A673 (cell line): ENCODE measurements at regions not wholly inside any gene's neighbourhood (a gene's known extent, or its start where the extent isn't known, plus 50 kb on each side); places are given as distances from the start of the nearest gene placed in this dataset.

Experiments
- BruUV-seq: library from RNA; stranded (reverse); fragments of 400-500 nt; replicated peaks from 2 replicates; lab custom pipeline; 2021; lab: Mats Ljungman, UMichigan
- CTCF ChIA-PET: fragments of 300-600 bp; sonication (Branson Sonifier 250); formaldehyde crosslinking; loops from one replicate; lab custom pipeline; 2022; ENCODE audit warnings: antibody characterized with exemption; lab: Charles Lee
- POLR2A ChIA-PET: fragments of 300-600 bp; sonication (Branson Sonifier 250); formaldehyde crosslinking; loops from one replicate; lab custom pipeline; 2022; ENCODE audit warnings: antibody characterized with exemption; ENCODE audit not compliant: low non-redundant PET; lab: Charles Lee
- DNase-seq: peaks from one replicate; pipeline ENCODE4 v3.0.0-alpha.2; 2015; ENCODE audit warnings: low spot score
- H3K27ac ChIP-seq: fragments of 200-600 bp; sonication (generic); 2 replicates; pipeline ENCODE4 v1.5.1; 2016; ENCODE audit warnings: mixed run types, low read depth, mild to moderate bottlenecking, mixed read lengths, antibody characterized with exemption, low read length; ENCODE audit not compliant: poor library complexity, severe bottlenecking
- H3K27me3 ChIP-seq: fragments of 200-600 bp; sonication (generic); replicated peaks from 2 replicates; pipeline ENCODE4 v1.6.1; 2017; ENCODE audit warnings: mixed run types, low read depth, mild to moderate bottlenecking, mixed read lengths, antibody characterized with exemption, low read length; ENCODE audit not compliant: insufficient read depth, poor library complexity
- H3K36me3 ChIP-seq: fragments of 200-600 bp; sonication (generic); 2 replicates; pipeline ENCODE4 v1.6.1; 2016; ENCODE audit warnings: mixed run types, mild to moderate bottlenecking, mixed read lengths, antibody characterized with exemption, low read length; ENCODE audit not compliant: insufficient read depth, poor library complexity, severe bottlenecking
- H3K4me1 ChIP-seq: fragments of 200-600 bp; sonication (generic); 2 replicates; pipeline ENCODE4 v1.6.1; 2017; ENCODE audit warnings: mixed run types, mild to moderate bottlenecking, mixed read lengths, antibody characterized with exemption, low read length; ENCODE audit not compliant: insufficient read depth, poor library complexity, severe bottlenecking
- H3K4me3 ChIP-seq: fragments of 200-600 bp; sonication (generic); 2 replicates; pipeline ENCODE4 v1.5.1; 2016; ENCODE audit warnings: low read depth, mixed run types, mild to moderate bottlenecking, mixed read lengths, low read length; ENCODE audit not compliant: poor library complexity, severe bottlenecking
- H3K9me3 ChIP-seq: fragments of 200-600 bp; sonication (generic); 2 replicates; pipeline ENCODE4 v1.6.1; 2016; ENCODE audit warnings: mixed run types, low read depth, mild to moderate bottlenecking, mixed read lengths, antibody characterized with exemption, low read length; ENCODE audit not compliant: poor library complexity, severe bottlenecking
- CTCF ChIP-seq: fragments of 300-800, 200-600 bp; sonication (generic); conservative IDR thresholded peaks from 2 replicates; pipeline ENCODE4 v1.5.1; 2017; ENCODE audit warnings: low read depth, mild to moderate bottlenecking, antibody characterized with exemption, low read length, moderate library complexity, mixed read lengths
- EZH2 ChIP-seq: fragments of 200-600 bp; sonication (generic); IDR thresholded peaks from 2 replicates; pipeline ENCODE4 v1.6.1; 2017; ENCODE audit warnings: borderline replicate concordance, low read depth, mild to moderate bottlenecking, mixed read lengths, antibody characterized with exemption, low read length; ENCODE audit not compliant: poor library complexity, severe bottlenecking
- intact Hi-C: fragments of 100-400 bp; cut with micrococcal nuclease; formaldehyde crosslinking; loops from one replicate; pipeline ENCODE4 v1.10.0; 2022; ENCODE audit not compliant: unreplicated experiment

- Histone ChIP-seq H3K9me3 (no peaks in the 10 kb centered on the region), H3K4me3 (no peak overlapping the region), H3K4me1 (peaks cover 19% of the 10 kb centered on the region), H3K27ac (no peak overlapping the region), H3K36me3 (no peaks in the 10 kb centered on the region), H3K27me3 (no peaks in the 10 kb centered on the region)
- intact Hi-C loops: no loop called here
- DNase-seq: no peak
- CTCF ChIA-PET: no interaction called here
- POLR2A ChIA-PET: no interaction called here
- no TSS peak for BruUV-seq
- TF ChIP-seq CTCF (no peak), EZH2 (no peak)
Measured at GRCh38 chr10:4217653-4218052, 432.6 kb upstream of the KLF6 start.

GRCh38 chr10:4217187-4217586, 432.2 kb upstream of the KLF6 start:
- no peak overlapping the region for H3K27ac ChIP-seq
- H3K27me3 ChIP-seq: no peaks in the 10 kb centered on the region
- no peak for DNase-seq
- no peak for TF ChIP-seq CTCF
- intact Hi-C loops: no loop called here
- H3K36me3 ChIP-seq: no peaks in the 10 kb centered on the region
- CTCF ChIA-PET: no interaction called here
- H3K4me3 ChIP-seq: no peak overlapping the region
- no TSS peak for BruUV-seq
- POLR2A ChIA-PET: no interaction called here
- peaks cover 19% of the 10 kb centered on the region for H3K4me1 ChIP-seq
- H3K9me3 ChIP-seq: no peaks in the 10 kb centered on the region

GRCh38 chr10:4216726-4217125, 431.7 kb upstream of the KLF6 start:
- no peak overlapping the region for H3K27ac ChIP-seq
- no peak for TF ChIP-seq CTCF
- TF ChIP-seq EZH2: no peak
- no peak overlapping the region for H3K4me3 ChIP-seq
- H3K9me3 ChIP-seq: no peaks in the 10 kb centered on the region
- no peaks in the 10 kb centered on the region for H3K27me3 ChIP-seq
- H3K4me1 ChIP-seq: peaks cover 19% of the 10 kb centered on the region
- H3K36me3 ChIP-seq: no peaks in the 10 kb centered on the region
- CTCF ChIA-PET: no interaction called here
- intact Hi-C loops: no loop called here
- DNase-seq: peak; percentile 24
- no TSS peak for BruUV-seq
- POLR2A ChIA-PET: no interaction called here
